ENCODE measurements at regions not wholly inside any gene's neighbourhood (a gene's known extent, or its start where the extent isn't known, plus 50 kb on each side); places are given as distances from the start of the nearest gene placed in this dataset.
"Not testable (repeated sequence)": the region's sequence is repeated elsewhere in the genome, so short reads cannot be mapped to it uniquely, and the experiment has no call there.

GRCh38 chr5:62192958-62193357 lies 113.0 kb upstream of the KIF2A start:
- in situ Hi-C loops (cut with HindIII; ENCODE audit: low sequenced_read_pairs) = no loop called here

- in situ Hi-C loops (cut with HindIII; ENCODE audit: low sequenced_read_pairs) = not testable (repeated sequence)
Measured at GRCh38 chr5:62196532-62196931, 109.5 kb upstream of the KIF2A start.

GRCh38 chr5:62197697-62198096 lies 108.3 kb upstream of the KIF2A start:
- in situ Hi-C loops (cut with HindIII; ENCODE audit: low sequenced_read_pairs) = no loop called here

GRCh38 chr5:62198421-62198820 lies 107.6 kb upstream of the KIF2A start:
- in situ Hi-C loops (cut with HindIII; ENCODE audit: low sequenced_read_pairs) = no loop called here

- in situ Hi-C loops (cut with HindIII; ENCODE audit: low sequenced_read_pairs) = no loop called here
Measured at GRCh38 chr5:62199792-62200716, 106.0 kb upstream of the KIF2A start.

GRCh38 chr5:62206150-62206829 lies 99.7 kb upstream of the KIF2A start:
- in situ Hi-C loops (cut with HindIII; ENCODE audit: low sequenced_read_pairs) = no loop called here

GRCh38 chr5:62208218-62208852 lies 97.7 kb upstream of the KIF2A start:
- in situ Hi-C loops (cut with HindIII; ENCODE audit: low sequenced_read_pairs) = no loop called here

GRCh38 chr5:62211405-62211804 lies 94.6 kb upstream of the KIF2A start:
- in situ Hi-C loops (cut with HindIII; ENCODE audit: low sequenced_read_pairs) = no loop called here

GRCh38 chr5:62212648-62213047 lies 93.4 kb upstream of the KIF2A start:
- in situ Hi-C loops (cut with HindIII; ENCODE audit: low sequenced_read_pairs) = no loop called here

GRCh38 chr5:62214701-62215100 lies 91.3 kb upstream of the KIF2A start:
- in situ Hi-C loops (cut with HindIII; ENCODE audit: low sequenced_read_pairs) = no loop called here

- in situ Hi-C loops (cut with HindIII; ENCODE audit: low sequenced_read_pairs) = not testable (repeated sequence)
Measured at GRCh38 chr5:62216603-62217002, 89.4 kb upstream of the KIF2A start.

- in situ Hi-C loops (cut with HindIII; ENCODE audit: low sequenced_read_pairs) = not testable (repeated sequence)
Measured at GRCh38 chr5:62217095-62217494, 88.9 kb upstream of the KIF2A start.

GRCh38 chr5:62218860-62219259 lies 87.1 kb upstream of the KIF2A start:
- in situ Hi-C loops (cut with HindIII; ENCODE audit: low sequenced_read_pairs) = not testable (repeated sequence)

- in situ Hi-C loops (cut with HindIII; ENCODE audit: low sequenced_read_pairs) = not testable (repeated sequence)
Measured at GRCh38 chr5:62221881-62222280, 84.1 kb upstream of the KIF2A start.

- in situ Hi-C loops (cut with HindIII; ENCODE audit: low sequenced_read_pairs) = not testable (repeated sequence)
Measured at GRCh38 chr5:62222305-62222704, 83.7 kb upstream of the KIF2A start.

GRCh38 chr5:62223312-62223670 lies 82.7 kb upstream of the KIF2A start:
- in situ Hi-C loops (cut with HindIII; ENCODE audit: low sequenced_read_pairs) = not testable (repeated sequence)

GRCh38 chr5:62224987-62225601 lies 80.9 kb upstream of the KIF2A start:
- in situ Hi-C loops (cut with HindIII; ENCODE audit: low sequenced_read_pairs) = not testable (repeated sequence)

GRCh38 chr5:62230876-62231388 lies 75.1 kb upstream of the KIF2A start:
- in situ Hi-C loops (cut with HindIII; ENCODE audit: low sequenced_read_pairs) = not testable (repeated sequence)

GRCh38 chr5:62231576-62231975 lies 74.4 kb upstream of the KIF2A start:
- in situ Hi-C loops (cut with HindIII; ENCODE audit: low sequenced_read_pairs) = no loop called here

- in situ Hi-C loops (cut with HindIII; ENCODE audit: low sequenced_read_pairs) = not testable (repeated sequence)
Measured at GRCh38 chr5:62232218-62232617, 73.8 kb upstream of the KIF2A start.
